ENCODE measurements at regions not wholly inside any gene's neighbourhood (a gene's known extent, or its start where the extent isn't known, plus 50 kb on each side); places are given as distances from the start of the nearest gene placed in this dataset.

DNA sequence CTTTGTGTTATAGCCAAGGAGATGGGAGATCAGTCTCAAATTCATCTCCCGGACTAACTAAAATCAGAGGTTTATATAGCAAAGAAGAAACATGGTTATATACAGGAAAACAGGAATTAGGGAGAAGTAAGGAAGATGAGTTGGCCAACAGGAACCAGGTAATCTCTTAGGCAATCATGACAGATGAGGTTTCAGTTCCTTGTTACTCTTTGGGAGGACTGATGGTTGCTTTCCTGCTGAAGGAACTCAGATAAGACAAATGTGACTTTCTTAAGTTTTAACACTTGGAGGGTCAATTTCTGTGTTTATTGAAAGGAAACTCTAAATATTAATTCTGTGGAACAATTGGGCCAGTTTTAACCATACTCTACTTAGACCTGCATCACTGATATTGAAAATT, 1072.0 kb upstream of the CNTN5 start:
- no peak overlapping the region for H2AFZ ChIP-seq (ENCODE audit: low read length)

More for the DNA sequence above, 1072.0 kb upstream of the CNTN5 start:
- no peak overlapping the region for H2BK12ac ChIP-seq (ENCODE audit: insufficient read length, low read depth, low read length)
- Mint-ChIP-seq H3K27me3 (ENCODE audit: low read depth) (no peaks in the 10 kb centered on the region), H3K9me3 (peaks cover 17 to 20% of the 10 kb centered on the region in 2 experiments), H3K4me3 (no peak overlapping the region), H3K36me3 (ENCODE audit: insufficient read depth in 1 of 3, low read depth in 3 of 3) (peaks cover 5 to 22% (median 6%) of the 10 kb centered on the region in 3 experiments), H3K4me1 (no peaks in the 10 kb centered on the region), H3K27ac (no peak overlapping the region)
- no peaks in the 10 kb centered on the region for H3K4me1 ChIP-seq (ENCODE audit: insufficient read depth, low read length)
- no peak overlapping the region for H3K56ac ChIP-seq (ENCODE audit: insufficient read length, low read depth, low read length)
- H2BK20ac ChIP-seq (ENCODE audit: low read depth, low read length, poor library complexity, severe bottlenecking): no peak overlapping the region
- H3K79me1 ChIP-seq (ENCODE audit: insufficient read depth, low read depth, low read length, poor library complexity, severe bottlenecking): no peaks in the 10 kb centered on the region
- H2AK5ac ChIP-seq (ENCODE audit: insufficient read length, low read length): no peak overlapping the region
- H3K4me2 ChIP-seq (ENCODE audit: insufficient read depth, insufficient read length, low read length): no peak overlapping the region
- TF ChIP-seq, protein P1, sequence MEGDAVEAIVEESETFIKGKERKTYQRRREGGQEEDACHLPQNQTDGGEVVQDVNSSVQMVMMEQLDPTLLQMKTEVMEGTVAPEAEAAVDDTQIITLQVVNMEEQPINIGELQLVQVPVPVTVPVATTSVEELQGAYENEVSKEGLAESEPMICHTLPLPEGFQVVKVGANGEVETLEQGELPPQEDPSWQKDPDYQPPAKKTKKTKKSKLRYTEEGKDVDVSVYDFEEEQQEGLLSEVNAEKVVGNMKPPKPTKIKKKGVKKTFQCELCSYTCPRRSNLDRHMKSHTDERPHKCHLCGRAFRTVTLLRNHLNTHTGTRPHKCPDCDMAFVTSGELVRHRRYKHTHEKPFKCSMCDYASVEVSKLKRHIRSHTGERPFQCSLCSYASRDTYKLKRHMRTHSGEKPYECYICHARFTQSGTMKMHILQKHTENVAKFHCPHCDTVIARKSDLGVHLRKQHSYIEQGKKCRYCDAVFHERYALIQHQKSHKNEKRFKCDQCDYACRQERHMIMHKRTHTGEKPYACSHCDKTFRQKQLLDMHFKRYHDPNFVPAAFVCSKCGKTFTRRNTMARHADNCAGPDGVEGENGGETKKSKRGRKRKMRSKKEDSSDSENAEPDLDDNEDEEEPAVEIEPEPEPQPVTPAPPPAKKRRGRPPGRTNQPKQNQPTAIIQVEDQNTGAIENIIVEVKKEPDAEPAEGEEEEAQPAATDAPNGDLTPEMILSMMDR (conservative IDR thresholded peaks at IDR 0.05): no peak
- WGBS (ENCODE audit: extremely low coverage, insufficient read length, low lambda C conversion rate): no CpG with 5 or more reads among the region's 1 CpG
- no peak overlapping the region for H3K4ac ChIP-seq (ENCODE audit: low read depth, low read length)
- no peaks in the 10 kb centered on the region for H3K9me3 ChIP-seq (ENCODE audit: control insufficient read depth, low read depth, low read length)
- no peak overlapping the region for H4K91ac ChIP-seq (ENCODE audit: insufficient read length, low read depth, low read length)
- no peak overlapping the region for H3K27ac ChIP-seq (ENCODE audit: insufficient read length, low read depth, low read length)
- H3K79me2 ChIP-seq (ENCODE audit: insufficient read depth, low read length): no peaks in the 10 kb centered on the region
- H3K9ac ChIP-seq (ENCODE audit: extremely low read depth, insufficient read length, low read length): no peak overlapping the region
- H3K14ac ChIP-seq (ENCODE audit: insufficient read depth, low read length): no peak overlapping the region
- no peak overlapping the region for H4K8ac ChIP-seq (replicated peaks; ENCODE audit: insufficient read length, low read depth, low read length)
- H3T11ph ChIP-seq (ENCODE audit: low read length): no peak overlapping the region
- H3K27me3 ChIP-seq (ENCODE audit: insufficient read depth, low read length): no peaks in the 10 kb centered on the region
- H4K20me1 ChIP-seq (ENCODE audit: control insufficient read depth, insufficient read depth, insufficient read length): no peaks in the 10 kb centered on the region
- DNase-seq: no peak
- no peak overlapping the region for H4K5ac ChIP-seq (ENCODE audit: insufficient read length, low read depth, low read length)
- no peak overlapping the region for H2BK120ac ChIP-seq (ENCODE audit: low read depth, low read length, poor library complexity, severe bottlenecking)
- no peak overlapping the region for H3K23ac ChIP-seq (ENCODE audit: insufficient read length, low read depth, low read length)
- no peak overlapping the region for H3K18ac ChIP-seq (ENCODE audit: insufficient read length, low read depth, low read length)
- H2BK5ac ChIP-seq (ENCODE audit: insufficient read length, low read length): no peak overlapping the region
- no peaks in the 10 kb centered on the region for H3K23me2 ChIP-seq (ENCODE audit: insufficient read length, low read depth, low read length, poor library complexity, severe bottlenecking)
- H2BK15ac ChIP-seq (ENCODE audit: low read depth, low read length): no peak overlapping the region
